Ovary (tissue), 3 donors: ENCODE measurements at regions not wholly inside any gene's neighbourhood (a gene's known extent, or its start where the extent isn't known, plus 50 kb on each side); places are given as distances from the start of the nearest gene placed in this dataset.

Source experiments
- CTCF ChIP-seq, 3 donors: fragments of 450-650 bp in 2 of 3; fragments of 200-600 bp in 1 of 3; IDR thresholded peaks; one replicate each; pipeline versions ENCODE4 v1.5.1 to v1.8.0; 2016 to 2022; ENCODE audit warnings: antibody characterized with exemption in 3 of 3, mild to moderate bottlenecking in 1 of 3
- EP300 ChIP-seq: sonication (generic); formaldehyde crosslinking; IDR thresholded peaks from one replicate; pipeline ENCODE4 v1.6.1; 2017; ENCODE audit warnings: antibody characterized with exemption
- POLR2A ChIP-seq: fragments of 450-650 bp; IDR thresholded peaks from one replicate; pipeline ENCODE4 v1.6.1; 2017; ENCODE audit warnings: antibody characterized with exemption, mild to moderate bottlenecking, moderate library complexity
- donor health status: DM: no; HTN: no; CAD: no.

DNA sequence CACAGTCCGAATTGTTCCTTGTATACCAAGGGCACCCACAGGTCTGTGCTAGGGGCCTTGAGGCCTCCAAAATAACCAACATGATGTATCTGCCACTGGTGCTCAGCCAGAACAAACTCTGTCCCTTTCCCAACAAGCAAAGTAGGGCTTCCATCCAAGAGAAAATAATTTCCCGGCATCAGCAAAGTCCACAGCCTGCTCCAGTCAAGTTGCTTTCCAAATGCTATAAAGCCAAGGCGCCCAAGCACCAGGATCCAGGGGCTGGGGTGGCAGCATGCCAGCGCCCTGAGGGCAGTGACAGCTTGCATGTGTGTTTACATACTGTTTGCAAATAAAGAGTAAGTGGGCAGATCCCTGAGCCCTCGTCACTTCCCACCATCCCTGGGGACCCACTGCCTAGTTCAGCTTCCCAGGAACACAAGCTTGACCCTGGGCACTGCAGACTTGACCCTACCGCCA, 155.9 kb downstream of the ERCC6L2 start:
- TF ChIP-seq CTCF (IDR thresholded peaks at IDR 0.05) = no peak
- TF ChIP-seq EP300 = no peak
- no peak for TF ChIP-seq POLR2A
